HEK293 (cell line): ENCODE measurements at regions not wholly inside any gene's neighbourhood (a gene's known extent, or its start where the extent isn't known, plus 50 kb on each side); places are given as distances from the start of the nearest gene placed in this dataset.

Experiments
- CTCF ChIA-PET: fragments of 350-600 bp; formaldehyde crosslinking; extraction: SDS; loops from one replicate; lab custom pipeline; 2021; ENCODE audit warnings: antibody characterized with exemption; lab: Yijun Ruan, JAX
- POLR2A ChIA-PET: fragments of 300-600 bp; formaldehyde crosslinking; extraction: SDS; loops from one replicate; lab custom pipeline; 2020; ENCODE audit warnings: antibody characterized with exemption, inconsistent platforms; lab: Yijun Ruan, JAX
- H3K27ac ChIP-seq: fragments of 200-500 bp; sonication (Bioruptor generic); 2 replicates; pipeline ENCODE4 v1.5.1; 2014; ENCODE audit warnings: low read depth, low read length, control low read depth, inconsistent platforms; ENCODE audit errors: extremely low read depth
- H3K36me3 ChIP-seq, 2 experiments: fragments of 200-500 bp in 1 of 2; sonication (Bioruptor generic) in 1 of 2; 1 replicate in 1 of 2; 2 replicates in 1 of 2; pipeline ENCODE4 v1.5.1; 2014 to 2017; ENCODE audit warnings: inconsistent platforms in 2 of 2, low read length in 2 of 2; ENCODE audit not compliant: control insufficient read depth in 2 of 2, insufficient read depth in 1 of 2
- H3K4me1 ChIP-seq: fragments of 200-500 bp; sonication (Bioruptor generic); 2 replicates; pipeline ENCODE4 v1.5.1; 2014; ENCODE audit warnings: mild to moderate bottlenecking, low read length, inconsistent platforms; ENCODE audit not compliant: control insufficient read depth, insufficient read depth
- H3K4me3 ChIP-seq: 2 replicates; pipeline ENCODE4 v1.5.1; 2011; ENCODE audit warnings: low read depth, mild to moderate bottlenecking, control low read depth, low read length, moderate library complexity
- H3K9me3 ChIP-seq: fragments of 200-500 bp; sonication (Bioruptor generic); 2 replicates; pipeline ENCODE4 v1.5.1; 2014; ENCODE audit warnings: low read depth, low read length, inconsistent platforms; ENCODE audit not compliant: control insufficient read depth, insufficient read depth
- GFI1B ChIP-seq: fragments of 450-650 bp; formaldehyde crosslinking; IDR thresholded peaks from 2 replicates; pipeline ENCODE4 v1.5.1; 2016; ENCODE audit warnings: missing biosample characterization, missing genetic modification characterization
- OVOL3 ChIP-seq: fragments of 450-650 bp; formaldehyde crosslinking; IDR thresholded peaks from 2 replicates; pipeline ENCODE4 v1.5.1; 2016; ENCODE audit warnings: missing biosample characterization, missing genetic modification characterization
- ZNF132 ChIP-seq: fragments of 450-650 bp; formaldehyde crosslinking; IDR thresholded peaks from 2 replicates; pipeline ENCODE4 v1.5.1; 2017; ENCODE audit warnings: missing biosample characterization, missing genetic modification characterization, borderline replicate concordance
- ZNF140 ChIP-seq: fragments of 450-650 bp; formaldehyde crosslinking; IDR thresholded peaks from 2 replicates; pipeline ENCODE4 v1.5.1; 2016; ENCODE audit warnings: missing biosample characterization, missing genetic modification characterization
- ZNF146 ChIP-seq: fragments of 450-650 bp; formaldehyde crosslinking; IDR thresholded peaks from 2 replicates; pipeline ENCODE4 v1.5.1; 2016; ENCODE audit warnings: missing biosample characterization, missing genetic modification characterization
- ZNF16 ChIP-seq: fragments of 450-650 bp; formaldehyde crosslinking; IDR thresholded peaks from 2 replicates; pipeline ENCODE4 v1.5.1; 2016; ENCODE audit warnings: low read depth, missing biosample characterization, missing genetic modification characterization
- ZNF169 ChIP-seq: fragments of 450-650 bp; formaldehyde crosslinking; IDR thresholded peaks from 2 replicates; pipeline ENCODE4 v1.5.1; 2016; ENCODE audit warnings: missing biosample characterization, missing genetic modification characterization
- ZNF174 ChIP-seq: fragments of 450-650 bp; formaldehyde crosslinking; IDR thresholded peaks from 2 replicates; pipeline ENCODE4 v1.5.0; 2017; ENCODE audit warnings: missing biosample characterization, mild to moderate bottlenecking, missing genetic modification characterization
- ZNF391 ChIP-seq: fragments of 450-650 bp; formaldehyde crosslinking; IDR thresholded peaks from 2 replicates; pipeline ENCODE4 v1.5.1; 2016; ENCODE audit warnings: low read depth, missing biosample characterization, missing genetic modification characterization, borderline replicate concordance
- ZNF394 ChIP-seq: fragments of 450-650 bp; formaldehyde crosslinking; IDR thresholded peaks from 2 replicates; pipeline ENCODE4 v1.5.1; 2016; ENCODE audit warnings: missing biosample characterization, missing genetic modification characterization, mild to moderate bottlenecking, moderate library complexity, borderline replicate concordance
- ZNF548 ChIP-seq: fragments of 450-650 bp; formaldehyde crosslinking; IDR thresholded peaks from 2 replicates; pipeline ENCODE4 v1.5.1; 2016; ENCODE audit warnings: missing biosample characterization, missing genetic modification characterization
- ZNF561 ChIP-seq: fragments of 450-650 bp; IDR thresholded peaks from 2 replicates; pipeline ENCODE4 v1.5.1; 2018; ENCODE audit warnings: missing biosample characterization, missing genetic modification characterization, borderline replicate concordance
- TF ChIP-seq, protein P1 (sequence below): fragments of 450-650 bp; formaldehyde crosslinking; conservative IDR thresholded peaks from 2 replicates; pipeline ENCODE4 v1.5.1; 2016; ENCODE audit warnings: low read depth, missing biosample characterization, missing genetic modification characterization
- TF ChIP-seq, protein P2 (sequence below): fragments of 450-650 bp; formaldehyde crosslinking; IDR thresholded peaks from 2 replicates; pipeline ENCODE4 v1.5.1; 2017; ENCODE audit warnings: missing biosample characterization, missing genetic modification characterization
- TF ChIP-seq, protein P3 (sequence below): fragments of 450-650 bp; IDR thresholded peaks from 2 replicates; pipeline ENCODE4 v1.5.1; 2018; ENCODE audit warnings: missing biosample characterization, missing genetic modification characterization
- TF ChIP-seq, protein P4 (sequence below): fragments of 450-650 bp; formaldehyde crosslinking; IDR thresholded peaks from 2 replicates; pipeline ENCODE4 v1.5.1; 2016; ENCODE audit warnings: missing biosample characterization, missing genetic modification characterization

DNA sequence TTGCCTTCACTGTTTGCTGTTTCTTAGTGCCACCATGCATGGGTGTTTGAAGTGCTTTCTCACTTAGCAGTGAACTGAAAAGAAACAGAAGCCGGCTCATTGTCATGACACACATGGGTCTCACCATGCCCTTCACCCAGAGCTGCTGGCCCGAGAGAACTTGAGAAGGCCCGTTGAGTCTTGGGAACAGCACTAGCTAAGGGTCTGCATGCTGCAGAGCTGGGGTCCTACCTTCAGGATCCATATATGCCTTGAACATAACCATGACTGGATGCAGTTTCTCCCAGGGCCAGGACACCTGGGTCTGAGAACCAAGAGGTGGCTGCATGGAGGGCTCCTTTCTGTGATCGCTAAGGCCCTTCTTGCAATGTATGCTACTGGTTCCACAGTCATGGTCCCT lies 245.5 kb upstream of the HS6ST1 start (continued):
- TF ChIP-seq, protein P1, sequence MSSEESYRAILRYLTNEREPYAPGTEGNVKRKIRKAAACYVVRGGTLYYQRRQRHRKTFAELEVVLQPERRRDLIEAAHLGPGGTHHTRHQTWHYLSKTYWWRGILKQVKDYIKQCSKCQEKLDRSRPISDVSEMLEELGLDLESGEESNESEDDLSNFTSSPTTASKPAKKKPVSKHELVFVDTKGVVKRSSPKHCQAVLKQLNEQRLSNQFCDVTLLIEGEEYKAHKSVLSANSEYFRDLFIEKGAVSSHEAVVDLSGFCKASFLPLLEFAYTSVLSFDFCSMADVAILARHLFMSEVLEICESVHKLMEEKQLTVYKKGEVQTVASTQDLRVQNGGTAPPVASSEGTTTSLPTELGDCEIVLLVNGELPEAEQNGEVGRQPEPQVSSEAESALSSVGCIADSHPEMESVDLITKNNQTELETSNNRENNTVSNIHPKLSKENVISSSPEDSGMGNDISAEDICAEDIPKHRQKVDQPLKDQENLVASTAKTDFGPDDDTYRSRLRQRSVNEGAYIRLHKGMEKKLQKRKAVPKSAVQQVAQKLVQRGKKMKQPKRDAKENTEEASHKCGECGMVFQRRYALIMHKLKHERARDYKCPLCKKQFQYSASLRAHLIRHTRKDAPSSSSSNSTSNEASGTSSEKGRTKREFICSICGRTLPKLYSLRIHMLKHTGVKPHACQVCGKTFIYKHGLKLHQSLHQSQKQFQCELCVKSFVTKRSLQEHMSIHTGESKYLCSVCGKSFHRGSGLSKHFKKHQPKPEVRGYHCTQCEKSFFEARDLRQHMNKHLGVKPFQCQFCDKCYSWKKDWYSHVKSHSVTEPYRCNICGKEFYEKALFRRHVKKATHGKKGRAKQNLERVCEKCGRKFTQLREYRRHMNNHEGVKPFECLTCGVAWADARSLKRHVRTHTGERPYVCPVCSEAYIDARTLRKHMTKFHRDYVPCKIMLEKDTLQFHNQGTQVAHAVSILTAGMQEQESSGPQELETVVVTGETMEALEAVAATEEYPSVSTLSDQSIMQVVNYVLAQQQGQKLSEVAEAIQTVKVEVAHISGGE = no peak
- TF ChIP-seq OVOL3 (tag by site-specific recombination) (no peak), ZNF146 (tag by site-specific recombination) (no peak), ZNF561 (tag by site-specific recombination) (no peak), ZNF169 (tag by site-specific recombination) (no peak), ZNF548 (tag by site-specific recombination) (no peak), ZNF394 (no peak), ZNF132 (tag by site-specific recombination) (no peak), ZNF391 (no peak)
- TF ChIP-seq, protein P2, sequence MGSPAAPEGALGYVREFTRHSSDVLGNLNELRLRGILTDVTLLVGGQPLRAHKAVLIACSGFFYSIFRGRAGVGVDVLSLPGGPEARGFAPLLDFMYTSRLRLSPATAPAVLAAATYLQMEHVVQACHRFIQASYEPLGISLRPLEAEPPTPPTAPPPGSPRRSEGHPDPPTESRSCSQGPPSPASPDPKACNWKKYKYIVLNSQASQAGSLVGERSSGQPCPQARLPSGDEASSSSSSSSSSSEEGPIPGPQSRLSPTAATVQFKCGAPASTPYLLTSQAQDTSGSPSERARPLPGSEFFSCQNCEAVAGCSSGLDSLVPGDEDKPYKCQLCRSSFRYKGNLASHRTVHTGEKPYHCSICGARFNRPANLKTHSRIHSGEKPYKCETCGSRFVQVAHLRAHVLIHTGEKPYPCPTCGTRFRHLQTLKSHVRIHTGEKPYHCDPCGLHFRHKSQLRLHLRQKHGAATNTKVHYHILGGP (tag by site-specific recombination) = no peak

DNA sequence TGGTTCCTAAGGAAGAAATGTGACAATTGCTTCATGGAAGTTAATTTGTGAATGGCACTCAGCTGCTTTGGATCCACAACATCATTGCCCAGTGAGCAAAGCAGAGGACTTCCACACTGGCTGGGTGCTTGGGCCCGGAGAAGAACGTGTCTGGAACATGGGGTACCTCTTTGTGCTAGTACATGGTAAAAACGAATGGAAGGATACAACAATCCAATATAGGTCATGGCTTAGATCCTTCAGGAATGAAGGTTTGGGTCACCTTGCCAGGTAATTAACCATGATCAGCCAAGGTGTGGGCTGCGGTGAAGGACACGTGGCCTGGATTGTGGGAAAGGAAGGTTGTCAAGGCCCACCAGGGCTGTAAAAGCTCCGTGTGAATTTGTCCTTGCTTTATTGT lies 245.9 kb upstream of the HS6ST1 start:
- H3K4me1 ChIP-seq = no peaks in the 10 kb centered on the region
- H3K36me3 ChIP-seq = no peaks in the 10 kb centered on the region
- ChIA-PET CTCF (no interaction called here), POLR2A (no interaction called here)
- no peak overlapping the region for H3K4me3 ChIP-seq
- H3K9me3 ChIP-seq = no peaks in the 10 kb centered on the region
- no peak overlapping the region for H3K27ac ChIP-seq
- no peak for TF ChIP-seq ZNF140
- TF ChIP-seq GFI1B (tag by site-specific recombination) = no peak
- TF ChIP-seq ZNF174 (tag by site-specific recombination) = no peak
- TF ChIP-seq, protein P1 = no peak
- TF ChIP-seq, protein P3, sequence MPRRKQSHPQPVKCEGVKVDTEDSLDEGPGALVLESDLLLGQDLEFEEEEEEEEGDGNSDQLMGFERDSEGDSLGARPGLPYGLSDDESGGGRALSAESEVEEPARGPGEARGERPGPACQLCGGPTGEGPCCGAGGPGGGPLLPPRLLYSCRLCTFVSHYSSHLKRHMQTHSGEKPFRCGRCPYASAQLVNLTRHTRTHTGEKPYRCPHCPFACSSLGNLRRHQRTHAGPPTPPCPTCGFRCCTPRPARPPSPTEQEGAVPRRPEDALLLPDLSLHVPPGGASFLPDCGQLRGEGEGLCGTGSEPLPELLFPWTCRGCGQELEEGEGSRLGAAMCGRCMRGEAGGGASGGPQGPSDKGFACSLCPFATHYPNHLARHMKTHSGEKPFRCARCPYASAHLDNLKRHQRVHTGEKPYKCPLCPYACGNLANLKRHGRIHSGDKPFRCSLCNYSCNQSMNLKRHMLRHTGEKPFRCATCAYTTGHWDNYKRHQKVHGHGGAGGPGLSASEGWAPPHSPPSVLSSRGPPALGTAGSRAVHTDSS (tag by site-specific recombination) = no peak
- TF ChIP-seq, protein P4, sequence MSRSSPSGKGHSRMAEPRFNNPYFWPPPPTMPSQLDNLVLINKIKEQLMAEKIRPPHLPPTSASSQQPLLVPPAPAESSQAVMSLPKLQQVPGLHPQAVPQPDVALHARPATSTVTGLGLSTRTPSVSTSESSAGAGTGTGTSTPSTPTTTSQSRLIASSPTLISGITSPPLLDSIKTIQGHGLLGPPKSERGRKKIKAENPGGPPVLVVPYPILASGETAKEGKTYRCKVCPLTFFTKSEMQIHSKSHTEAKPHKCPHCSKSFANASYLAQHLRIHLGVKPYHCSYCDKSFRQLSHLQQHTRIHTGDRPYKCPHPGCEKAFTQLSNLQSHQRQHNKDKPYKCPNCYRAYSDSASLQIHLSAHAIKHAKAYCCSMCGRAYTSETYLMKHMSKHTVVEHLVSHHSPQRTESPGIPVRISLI (tag by site-specific recombination) = no peak
- no peak for TF ChIP-seq ZNF16 (tag by site-specific recombination)
